Stimulated activated CD8-positive, alpha-beta memory T cell treated with anti-CD3 and anti-CD28 coated beads, Interleukin-4, amount 100 ng/mL, for 1 hour (primary cell): ENCODE measurements at regions not wholly inside any gene's neighbourhood (a gene's known extent, or its start where the extent isn't known, plus 50 kb on each side); places are given as distances from the start of the nearest gene placed in this dataset.
"Not testable (repeated sequence)": the region's sequence is repeated elsewhere in the genome, so short reads cannot be mapped to it uniquely, and the experiment has no call there.

Source experiments
- DNase-seq, 2 donors: peaks; one replicate each; pipeline ENCODE4 v3.0.0-alpha.2; 2020; ENCODE audit warnings: low read depth in 2 of 2, low spot score in 1 of 2

DNA sequence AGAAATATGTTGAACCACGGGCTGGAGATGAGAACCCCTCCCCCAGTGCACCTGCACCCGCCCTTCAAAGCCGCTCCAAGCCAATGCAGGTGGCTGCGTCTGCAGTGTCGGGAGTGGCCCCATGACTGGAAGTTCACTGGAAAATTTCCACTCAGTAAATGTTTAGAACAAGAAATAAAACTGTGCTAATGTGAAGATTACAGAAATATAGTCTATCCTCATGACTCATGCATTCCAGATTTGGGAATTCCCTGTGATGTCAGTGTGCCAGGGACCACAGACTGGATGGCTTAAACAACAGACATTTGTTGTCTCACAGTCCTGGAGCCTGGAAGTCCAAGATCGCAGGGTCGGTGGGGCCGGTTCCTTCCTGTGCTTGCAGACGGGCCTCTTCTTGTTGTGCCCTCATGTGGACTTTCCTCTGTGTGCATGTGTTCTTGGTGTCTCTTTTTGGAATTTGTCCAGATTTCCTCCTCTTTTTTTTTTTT, 3967.0 kb upstream of the TPTE start:
- not testable (repeated sequence) for DNase-seq

DNA sequence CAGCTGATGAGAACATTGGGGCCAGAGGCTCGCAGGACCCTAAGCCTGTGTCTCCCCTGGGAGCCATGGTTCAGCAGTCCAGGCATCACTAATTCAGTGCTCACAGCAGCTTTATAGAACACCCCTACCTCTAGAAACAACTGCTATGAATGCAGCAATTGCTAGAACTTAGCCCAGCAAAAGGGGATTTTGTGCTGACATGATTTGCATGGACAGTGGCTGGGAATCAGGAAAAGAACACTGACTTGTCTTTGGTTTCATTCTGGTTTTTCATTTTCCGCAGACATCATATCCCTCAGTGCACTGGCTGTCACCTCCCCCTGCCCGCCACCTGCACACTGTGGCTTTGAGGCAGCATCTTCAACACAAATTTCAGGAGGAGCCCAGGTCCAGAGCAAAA, 3964.9 kb upstream of the TPTE start:
- not testable (repeated sequence) for DNase-seq

DNA sequence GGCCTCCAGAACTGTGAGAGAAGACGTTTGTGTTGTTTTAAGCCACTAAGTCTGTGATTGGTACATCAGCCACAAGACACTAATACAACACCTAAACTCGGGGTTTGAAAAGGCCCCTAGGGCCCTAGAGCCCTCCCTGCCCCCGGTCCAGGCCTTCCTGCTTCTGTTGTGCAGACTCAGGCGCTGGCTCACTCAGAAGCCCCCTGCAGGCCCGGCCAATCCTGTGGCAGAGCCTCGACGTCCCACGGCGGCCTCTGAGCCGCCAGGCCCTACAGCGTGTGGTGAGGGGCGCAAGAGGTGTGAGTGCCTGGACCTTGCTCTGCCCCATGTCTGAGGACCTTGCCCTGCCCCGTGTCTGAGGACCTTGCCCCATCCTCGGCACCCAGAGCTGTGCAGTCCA, 3964.0 kb upstream of the TPTE start:
- DNase-seq: not testable (repeated sequence)

DNA sequence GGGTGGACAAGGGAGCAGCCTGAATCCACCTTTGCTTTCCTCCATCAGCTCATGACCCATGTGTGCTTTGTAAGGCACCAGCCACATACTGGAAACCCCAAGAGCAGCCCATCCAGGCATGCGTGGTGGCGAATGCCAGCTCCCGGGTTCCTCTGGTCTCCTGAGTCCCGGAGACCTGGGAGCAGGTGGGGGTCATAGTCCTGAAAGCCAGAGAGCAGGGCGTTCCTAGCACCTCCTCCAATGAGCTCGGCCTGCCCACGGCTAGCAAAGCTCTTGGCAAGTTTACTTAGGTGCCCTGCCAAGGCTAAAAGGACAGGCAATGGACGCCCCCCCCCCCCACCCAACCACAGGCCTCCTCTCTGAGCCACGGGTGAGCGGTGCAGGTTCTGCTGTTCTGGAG, 3960.2 kb upstream of the TPTE start:
- DNase-seq: not testable (repeated sequence)

DNA sequence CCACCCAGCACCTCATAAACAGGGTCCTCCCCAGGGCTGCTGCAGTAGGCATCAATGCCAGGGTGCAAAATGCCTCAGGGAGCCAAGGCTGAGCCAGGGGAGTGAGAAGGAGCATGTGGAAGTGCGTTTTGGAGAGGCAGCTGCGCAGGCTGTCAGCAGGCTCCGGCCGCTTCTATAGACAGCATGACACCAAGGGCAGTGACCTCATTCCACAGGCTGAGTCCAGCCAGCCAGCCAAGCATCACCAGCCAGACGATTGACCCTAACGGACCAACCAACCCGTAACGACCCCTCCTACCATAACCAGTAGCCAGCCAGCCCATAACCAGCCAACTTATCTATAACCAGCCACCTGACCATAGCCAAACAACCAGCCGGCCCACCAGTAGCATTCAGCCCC, 3959.8 kb upstream of the TPTE start:
- not testable (repeated sequence) for DNase-seq

DNA sequence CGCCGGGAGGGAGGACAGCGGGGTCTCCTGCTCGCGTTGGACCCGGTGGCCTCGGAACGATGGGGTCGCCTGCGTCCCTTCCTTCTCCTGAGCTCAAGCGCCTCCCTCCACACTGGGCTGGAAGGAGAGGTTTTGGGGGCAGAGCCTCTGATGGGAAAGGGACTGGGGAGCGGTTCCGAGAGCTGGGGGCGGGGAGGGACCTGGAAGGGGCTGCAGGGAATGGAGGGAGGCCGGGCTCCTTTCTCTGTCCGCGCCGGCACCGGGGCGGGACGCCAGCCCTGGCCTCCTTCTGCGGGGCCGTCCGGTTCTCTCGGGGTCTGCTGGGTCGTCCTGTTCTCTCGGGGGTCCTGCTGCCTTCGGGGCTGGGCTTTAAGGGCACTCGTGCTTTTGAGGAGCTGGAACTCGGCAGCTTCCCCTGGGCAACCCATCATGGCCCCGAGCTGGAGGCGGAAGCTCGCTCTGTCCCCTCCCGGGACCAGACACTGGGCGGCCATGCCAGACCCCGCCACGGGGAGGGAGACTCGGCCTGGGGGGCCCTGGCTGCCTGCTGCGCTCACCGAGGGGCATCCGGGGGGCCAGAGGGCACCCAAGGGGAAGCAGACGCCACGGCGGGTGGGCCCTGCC, 3956.7 kb upstream of the TPTE start:
- not testable (repeated sequence) for DNase-seq

DNA sequence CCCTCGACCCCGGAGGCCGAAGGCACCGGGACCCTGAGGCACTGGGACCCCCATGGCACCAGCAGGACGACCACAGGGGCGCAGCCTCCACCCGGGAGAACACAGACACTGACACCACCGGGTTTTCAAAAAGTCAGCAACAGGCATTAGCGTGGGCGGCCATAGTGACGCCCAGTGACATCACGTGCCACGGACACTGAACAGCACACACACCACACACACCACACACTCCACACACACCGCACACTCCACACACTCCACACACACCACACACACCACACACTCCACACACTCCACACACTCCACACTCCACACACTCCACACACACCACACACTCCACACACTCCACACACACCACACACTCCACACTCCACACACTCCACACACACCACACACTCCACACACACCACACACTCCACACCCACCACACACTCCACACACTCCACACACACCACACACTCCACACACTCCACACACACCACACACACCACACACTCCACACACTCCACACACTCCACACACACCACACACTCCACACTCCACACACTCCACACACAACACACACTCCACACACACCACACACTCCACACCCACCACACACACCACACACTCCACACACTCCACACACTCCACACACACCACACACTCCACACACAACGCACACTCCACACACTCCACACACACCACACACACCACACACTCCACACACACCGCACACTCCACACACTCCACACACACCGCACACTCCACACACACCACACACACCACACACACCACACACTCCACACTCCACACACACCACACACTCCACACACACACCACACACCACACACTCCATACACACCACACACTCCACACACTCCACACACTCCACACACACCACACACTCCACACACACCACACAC, 3955.9 kb upstream of the TPTE start:
- not testable (repeated sequence) for DNase-seq

DNA sequence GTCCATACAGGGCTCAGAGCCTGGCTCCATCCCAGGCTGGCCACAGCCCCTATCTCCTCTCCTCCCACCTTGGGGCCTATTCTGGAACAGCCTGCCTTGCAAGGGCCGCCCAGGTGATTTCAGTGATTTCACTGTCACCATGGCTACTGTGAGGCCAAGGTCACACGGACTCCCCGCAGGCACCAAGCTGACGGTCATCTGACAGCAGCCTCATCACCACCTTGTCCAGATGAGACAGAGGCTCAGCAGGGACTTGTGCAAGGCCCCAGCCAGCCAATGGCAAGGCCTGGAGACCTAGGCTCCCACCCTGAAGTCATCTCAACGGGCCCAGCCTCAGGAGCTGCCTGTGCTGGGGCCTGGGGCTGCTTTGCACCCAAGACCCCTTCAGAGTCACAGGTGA, 3953.8 kb upstream of the TPTE start:
- not testable (repeated sequence) for DNase-seq

DNA sequence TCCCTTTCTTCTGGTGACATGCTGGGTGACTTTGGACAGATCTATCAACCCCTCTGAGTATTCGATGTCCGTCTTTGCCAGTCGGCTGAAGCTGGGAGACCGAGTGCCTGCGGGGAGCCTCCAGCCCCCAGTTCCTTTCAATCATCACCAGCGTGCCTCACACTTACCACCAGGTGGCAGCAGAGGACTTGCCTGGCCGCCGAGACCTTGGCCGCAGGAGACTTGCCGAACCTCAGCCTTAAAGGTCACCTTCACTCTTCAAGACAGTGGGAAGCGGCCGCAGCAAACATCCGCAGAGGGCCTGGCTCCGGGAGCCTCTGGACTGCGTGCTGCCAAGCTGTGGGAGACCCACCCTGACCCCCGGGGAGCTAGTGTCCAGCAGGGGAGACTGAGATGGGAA, 3952.2 kb upstream of the TPTE start:
- DNase-seq: not testable (repeated sequence)

DNA sequence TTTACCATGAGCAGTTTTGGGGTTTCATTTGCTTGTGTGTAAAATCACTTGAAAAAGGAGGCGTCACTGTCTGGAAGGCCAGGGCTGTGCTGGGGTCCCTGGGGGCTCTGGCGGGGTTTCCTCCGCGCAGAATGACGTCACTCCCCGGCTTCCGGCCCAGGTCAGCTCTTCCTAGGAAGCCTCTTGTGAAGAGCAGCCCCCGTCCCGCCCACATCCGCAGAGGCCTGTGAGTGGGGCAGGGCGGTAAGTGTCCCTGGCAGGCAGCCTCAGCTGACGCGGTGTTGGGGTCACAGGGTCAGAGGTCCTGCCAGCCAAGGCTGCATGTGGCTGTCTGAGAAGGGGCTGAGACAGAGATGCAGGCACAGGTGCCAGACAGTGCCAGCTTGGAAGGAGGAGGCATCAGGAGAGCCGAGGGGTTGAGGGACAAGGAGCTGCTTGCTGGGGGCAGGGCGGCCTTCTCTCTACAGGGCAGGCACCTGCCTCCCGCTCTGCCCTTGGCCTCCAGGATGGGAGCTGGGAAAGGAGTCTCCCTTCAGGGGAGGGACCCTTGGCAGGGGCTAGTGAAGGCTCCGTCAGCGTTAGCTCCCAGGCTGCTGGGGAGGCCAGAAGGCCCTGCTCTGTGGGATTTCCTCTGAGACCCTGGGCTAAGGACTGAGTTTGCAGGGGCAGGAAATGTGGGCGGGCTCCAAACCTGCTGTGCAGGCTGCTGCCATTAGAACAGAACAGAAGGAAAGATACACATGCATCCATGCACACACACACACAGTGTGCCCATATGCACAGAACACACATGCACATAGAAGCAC, 3951.6 kb upstream of the TPTE start:
- not testable (repeated sequence) for DNase-seq

DNA sequence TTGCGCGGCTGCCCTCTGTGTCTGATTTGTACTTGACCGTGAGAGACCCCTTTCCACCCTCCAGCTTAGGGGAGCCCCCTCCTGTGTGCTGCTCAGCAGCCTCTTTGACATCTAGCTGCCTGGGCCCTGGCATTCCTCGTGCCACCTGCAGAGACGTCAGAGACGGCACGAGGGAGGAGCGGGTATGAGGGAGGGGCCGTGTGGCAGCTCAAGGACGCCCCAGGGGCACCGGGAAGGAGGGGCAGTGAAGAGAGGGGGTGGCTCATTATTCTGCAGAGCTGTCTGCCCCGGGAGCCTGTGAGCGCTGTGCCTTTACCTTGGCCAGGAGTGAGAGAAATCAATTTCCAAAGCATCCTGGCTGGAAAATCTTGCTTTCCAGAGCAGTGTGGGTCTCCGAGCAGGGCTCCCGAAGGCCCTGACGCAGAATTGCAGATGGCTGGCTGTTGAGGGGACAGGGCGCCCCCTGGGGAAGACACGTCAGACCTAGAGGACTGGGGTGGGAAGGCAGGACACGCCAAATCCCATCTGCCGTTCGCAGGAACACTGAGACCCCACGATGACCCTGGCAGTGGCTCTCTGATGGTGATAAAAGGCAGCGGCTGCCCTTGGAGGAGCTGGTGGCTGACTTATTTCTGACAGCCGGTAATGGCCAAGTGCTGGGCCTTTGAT, 3950.5 kb upstream of the TPTE start:
- DNase-seq: not testable (repeated sequence)

DNA sequence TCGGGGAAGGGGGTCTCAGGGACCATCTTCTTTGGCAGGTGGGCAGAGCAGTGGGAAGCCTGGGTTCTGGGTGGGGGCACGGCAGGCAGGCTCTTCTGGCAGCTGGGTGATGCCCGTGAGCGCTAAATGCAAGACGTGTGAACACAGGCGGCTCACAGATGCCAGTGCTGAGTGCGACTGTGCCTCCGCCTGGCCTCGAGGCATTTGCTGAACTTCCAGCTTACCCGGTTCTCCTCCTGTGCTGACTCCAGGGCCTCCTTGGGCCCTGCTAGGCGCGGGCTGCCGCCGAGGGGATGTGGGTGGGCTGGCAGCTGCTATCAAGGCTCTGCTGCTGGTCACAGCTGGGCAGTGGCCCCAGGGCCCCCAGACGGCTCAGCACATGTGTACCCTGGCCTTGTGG, 3947.8 kb upstream of the TPTE start:
- not testable (repeated sequence) for DNase-seq

DNA sequence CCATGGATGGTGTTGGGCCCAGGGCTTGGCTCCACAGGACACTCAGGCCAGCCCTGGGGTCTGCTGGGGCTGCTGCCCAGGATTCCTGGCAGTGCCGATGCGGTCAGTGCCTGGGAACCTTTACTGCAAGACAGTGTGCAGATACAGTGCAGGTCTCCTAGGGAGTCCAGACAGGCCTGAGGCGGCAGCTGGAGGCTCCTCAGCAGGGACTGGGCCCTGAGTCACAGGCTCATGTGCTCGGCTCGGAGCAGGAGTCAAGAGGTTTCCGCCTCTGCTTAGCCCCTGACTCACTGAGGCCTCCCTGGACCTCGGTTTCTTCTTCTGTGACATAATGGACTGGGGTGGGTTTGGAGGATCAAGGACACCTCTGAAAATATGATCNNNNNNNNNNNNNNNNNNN, 3941.6 kb upstream of the TPTE start:
- DNase-seq: not testable (repeated sequence)
